ENCODE measurements at regions not wholly inside any gene's neighbourhood (a gene's known extent, or its start where the extent isn't known, plus 50 kb on each side); places are given as distances from the start of the nearest gene placed in this dataset.
"Not testable (repeated sequence)": the region's sequence is repeated elsewhere in the genome, so short reads cannot be mapped to it uniquely, and the experiment has no call there.

GRCh38 chr11:25485315-25485714 lies 846.6 kb upstream of the ANO3 start:
- H3K4me3 ChIP-seq (ENCODE audit: low read depth, low read length), result no peak overlapping the region
- TF ChIP-seq, protein P1, sequence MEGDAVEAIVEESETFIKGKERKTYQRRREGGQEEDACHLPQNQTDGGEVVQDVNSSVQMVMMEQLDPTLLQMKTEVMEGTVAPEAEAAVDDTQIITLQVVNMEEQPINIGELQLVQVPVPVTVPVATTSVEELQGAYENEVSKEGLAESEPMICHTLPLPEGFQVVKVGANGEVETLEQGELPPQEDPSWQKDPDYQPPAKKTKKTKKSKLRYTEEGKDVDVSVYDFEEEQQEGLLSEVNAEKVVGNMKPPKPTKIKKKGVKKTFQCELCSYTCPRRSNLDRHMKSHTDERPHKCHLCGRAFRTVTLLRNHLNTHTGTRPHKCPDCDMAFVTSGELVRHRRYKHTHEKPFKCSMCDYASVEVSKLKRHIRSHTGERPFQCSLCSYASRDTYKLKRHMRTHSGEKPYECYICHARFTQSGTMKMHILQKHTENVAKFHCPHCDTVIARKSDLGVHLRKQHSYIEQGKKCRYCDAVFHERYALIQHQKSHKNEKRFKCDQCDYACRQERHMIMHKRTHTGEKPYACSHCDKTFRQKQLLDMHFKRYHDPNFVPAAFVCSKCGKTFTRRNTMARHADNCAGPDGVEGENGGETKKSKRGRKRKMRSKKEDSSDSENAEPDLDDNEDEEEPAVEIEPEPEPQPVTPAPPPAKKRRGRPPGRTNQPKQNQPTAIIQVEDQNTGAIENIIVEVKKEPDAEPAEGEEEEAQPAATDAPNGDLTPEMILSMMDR (IDR thresholded peaks at IDR 0.05; ENCODE audit: low read depth, low read length), result no peak

DNA sequence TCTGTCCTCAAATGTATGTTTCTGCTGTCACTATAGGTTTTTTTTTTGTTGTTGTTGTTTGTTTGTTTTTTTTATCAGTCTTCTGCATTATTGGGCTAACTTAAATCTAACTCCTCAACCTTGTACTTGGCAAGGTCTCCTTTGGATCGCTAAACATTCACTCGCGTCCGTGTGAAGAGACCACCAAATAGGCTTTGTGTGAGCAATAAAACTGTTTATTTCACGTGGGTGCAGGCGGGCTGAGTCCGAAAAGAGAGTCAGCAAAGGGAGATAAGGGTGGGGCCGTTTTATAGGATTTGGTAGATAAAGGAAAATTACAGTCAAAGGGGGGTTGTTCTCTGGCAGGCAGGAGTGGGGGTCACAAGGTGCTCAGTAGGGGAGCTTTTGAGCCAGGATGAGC lies 845.6 kb upstream of the ANO3 start:
- not testable (repeated sequence) for H3K4me3 ChIP-seq (ENCODE audit: low read depth, low read length)

DNA sequence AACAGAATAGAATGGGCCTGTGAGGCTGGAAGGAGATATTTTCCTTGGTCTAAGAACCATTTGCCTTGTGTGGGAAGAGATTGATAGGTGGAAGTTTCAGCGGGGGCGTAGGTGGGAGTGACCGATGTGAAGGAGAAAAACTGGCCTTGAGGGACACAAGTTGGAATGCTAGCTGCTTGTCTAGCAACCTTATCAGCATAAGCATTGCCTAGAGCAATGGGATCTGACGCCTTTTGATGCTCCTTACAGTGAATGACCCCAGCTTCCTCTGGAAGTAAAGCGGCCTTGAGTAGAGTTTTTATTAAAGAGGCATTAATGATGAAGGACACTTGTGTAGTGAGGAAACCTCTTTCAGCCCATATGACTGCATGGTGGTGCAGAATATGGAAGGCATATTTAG lies 843.8 kb upstream of the ANO3 start:
- not testable (repeated sequence) for H3K4me3 ChIP-seq (ENCODE audit: low read depth, low read length)

DNA sequence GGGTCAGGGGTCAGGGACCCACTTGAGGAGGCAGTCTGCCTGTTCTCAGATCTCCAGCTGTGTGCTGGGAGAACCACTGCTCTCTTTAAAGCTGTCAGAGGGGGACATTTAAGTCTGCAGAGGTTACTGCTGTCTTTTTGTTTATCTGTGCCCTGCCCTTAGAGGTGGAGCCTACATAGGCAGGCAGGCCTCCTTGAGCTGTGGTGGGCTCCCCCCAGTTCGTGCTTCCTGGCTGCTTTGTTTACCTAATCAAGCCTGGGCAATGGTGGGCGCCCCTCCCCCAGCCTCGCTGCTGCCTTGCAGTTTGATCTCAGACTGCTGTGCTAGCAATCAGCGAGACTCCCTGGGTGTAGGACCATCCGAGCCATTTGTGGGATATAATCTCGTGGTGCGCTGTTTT lies 830.5 kb upstream of the ANO3 start:
- not testable (repeated sequence) for H3K4me3 ChIP-seq (ENCODE audit: low read depth, low read length)

DNA sequence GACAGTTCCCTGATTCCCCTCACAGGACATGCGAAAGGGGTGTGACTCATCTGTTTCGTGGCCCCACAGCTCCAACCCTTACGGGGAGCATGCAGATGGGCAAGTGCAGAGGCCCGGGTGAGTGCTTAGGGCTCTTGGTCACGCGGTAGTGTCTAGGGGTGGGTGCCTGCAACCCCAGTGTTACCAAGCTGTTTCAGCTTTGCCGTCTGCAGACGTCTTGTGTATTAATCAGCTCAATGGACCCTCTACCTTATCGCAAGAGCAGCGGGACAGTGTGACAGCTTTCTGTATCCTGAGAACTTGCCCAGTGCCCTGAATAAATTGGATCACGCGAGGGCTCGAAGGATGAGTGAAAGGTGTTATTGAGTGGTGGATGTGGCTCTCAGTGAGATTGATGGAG lies 816.4 kb upstream of the ANO3 start:
- TF ChIP-seq, protein P1 (IDR thresholded peaks at IDR 0.05; ENCODE audit: low read depth, low read length), result no peak
- H3K4me3 ChIP-seq (ENCODE audit: low read depth, low read length), result no peak overlapping the region

DNA sequence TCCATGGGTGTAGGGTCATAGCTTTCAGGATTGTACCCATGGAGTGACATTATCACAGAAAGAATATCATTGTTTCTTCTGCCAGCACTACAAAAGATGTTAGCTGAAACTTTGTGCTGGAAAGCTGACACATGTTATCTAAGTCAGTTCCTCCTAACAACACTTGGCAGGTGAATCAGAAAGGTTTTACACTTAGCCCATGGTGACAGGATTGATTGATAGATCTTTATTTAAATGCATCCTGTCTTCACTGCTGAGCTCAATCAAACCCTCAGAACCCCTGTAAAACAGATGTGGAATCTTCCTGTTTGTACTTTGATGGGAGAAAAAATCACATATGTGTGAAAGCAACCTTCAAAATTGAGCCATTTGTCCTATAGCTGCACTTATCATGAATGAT lies 811.5 kb upstream of the ANO3 start:
- H3K4me3 ChIP-seq (ENCODE audit: low read depth, low read length), result no peak overlapping the region
- TF ChIP-seq, protein P1 (IDR thresholded peaks at IDR 0.05; ENCODE audit: low read depth, low read length), result no peak

DNA sequence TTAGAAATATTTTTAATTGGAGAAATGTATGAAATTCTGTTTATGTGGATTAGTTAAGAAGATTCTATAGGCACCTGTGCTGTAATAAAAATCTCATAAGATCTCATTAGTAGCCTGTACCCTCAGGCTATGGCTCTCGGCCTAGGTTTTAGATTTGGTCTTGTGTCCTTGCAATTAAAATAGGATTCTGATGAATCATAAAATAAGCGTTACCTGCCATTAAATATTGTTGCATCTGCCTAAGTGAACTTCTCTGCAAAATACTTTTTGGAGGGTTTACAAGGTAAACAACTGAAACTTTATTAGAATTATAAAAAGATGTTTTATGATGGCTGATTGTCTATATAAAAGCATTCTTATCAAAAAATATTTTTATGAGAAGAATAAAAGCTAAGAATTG lies 804.1 kb upstream of the ANO3 start:
- H3K4me3 ChIP-seq (ENCODE audit: low read depth, low read length), result no peak overlapping the region
- TF ChIP-seq, protein P1 (IDR thresholded peaks at IDR 0.05; ENCODE audit: low read depth, low read length), result no peak

- TF ChIP-seq, protein P1 (IDR thresholded peaks at IDR 0.05; ENCODE audit: low read depth, low read length), result no peak
- no peak overlapping the region for H3K4me3 ChIP-seq (ENCODE audit: low read depth, low read length)
Measured at GRCh38 chr11:25529572-25529971, 802.4 kb upstream of the ANO3 start.

GRCh38 chr11:25535467-25536272 lies 796.3 kb upstream of the ANO3 start:
- TF ChIP-seq, protein P1 (IDR thresholded peaks at IDR 0.05; ENCODE audit: low read depth, low read length), result no peak
- no peak overlapping the region for H3K4me3 ChIP-seq (ENCODE audit: low read depth, low read length)
